Skeletal muscle satellite cell (primary cell): ENCODE measurements at regions not wholly inside any gene's neighbourhood (a gene's known extent, or its start where the extent isn't known, plus 50 kb on each side); places are given as distances from the start of the nearest gene placed in this dataset.
A peak's percentile ranks its signal among the peaks of the same experiment; 100 is the strongest.

Experiments
- H3K27me3 ChIP-seq: 2 replicates; pipeline ENCODE4 v1.7.0; 2013; ENCODE audit warnings: low read length; ENCODE audit not compliant: control insufficient read depth, insufficient read depth
- H3K36me3 ChIP-seq: 2 replicates; pipeline ENCODE4 v1.7.0; 2013; ENCODE audit warnings: mild to moderate bottlenecking, control low read depth, low read length; ENCODE audit not compliant: insufficient read depth
- H3K4me1 ChIP-seq: 2 replicates; pipeline ENCODE4 v1.7.0; 2013; ENCODE audit warnings: low read length; ENCODE audit not compliant: control insufficient read depth, insufficient read depth
- H3K4me2 ChIP-seq: 2 replicates; pipeline ENCODE4 v1.7.0; 2013; ENCODE audit warnings: mild to moderate bottlenecking, low read length
- H3K4me3 ChIP-seq: 2 replicates; pipeline ENCODE4 v1.7.0; 2013; ENCODE audit warnings: low read length
- H3K9ac ChIP-seq: 2 replicates; pipeline ENCODE4 v1.7.0; 2013; ENCODE audit warnings: mild to moderate bottlenecking, low read depth, low read length, moderate library complexity
- H3K9me3 ChIP-seq: replicated peaks from 2 replicates; pipeline ENCODE4 v1.7.0; 2013; ENCODE audit warnings: mild to moderate bottlenecking, control low read depth, low read length

DNA sequence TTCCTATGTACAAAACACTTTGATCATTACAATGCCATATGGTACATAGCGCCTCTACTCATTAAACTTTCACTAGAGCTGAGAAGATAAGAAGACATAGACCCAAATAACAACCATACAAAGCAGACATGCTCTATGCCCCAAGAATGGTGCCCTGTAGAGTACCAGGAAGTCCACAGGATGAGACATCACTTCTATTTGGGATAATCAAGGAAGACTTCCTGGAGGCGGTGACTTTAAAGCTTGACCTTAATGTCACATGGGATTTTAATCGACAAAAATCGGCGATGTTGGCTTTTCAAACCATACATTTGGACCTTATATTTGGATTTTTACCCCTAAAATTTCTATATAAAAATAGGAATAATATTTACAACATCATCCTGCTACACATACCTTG lies 224.3 kb upstream of the MAP3K1 start:
- no peaks in the 10 kb centered on the region for H3K36me3 ChIP-seq
- peaks cover 24% of the 10 kb centered on the region for H3K27me3 ChIP-seq
- no peak overlapping the region for H3K9ac ChIP-seq
- no peaks in the 10 kb centered on the region for H3K9me3 ChIP-seq
- H3K4me2 ChIP-seq, result no peak overlapping the region
- no peak overlapping the region for H3K4me3 ChIP-seq
- H3K4me1 ChIP-seq, result no peaks in the 10 kb centered on the region

DNA sequence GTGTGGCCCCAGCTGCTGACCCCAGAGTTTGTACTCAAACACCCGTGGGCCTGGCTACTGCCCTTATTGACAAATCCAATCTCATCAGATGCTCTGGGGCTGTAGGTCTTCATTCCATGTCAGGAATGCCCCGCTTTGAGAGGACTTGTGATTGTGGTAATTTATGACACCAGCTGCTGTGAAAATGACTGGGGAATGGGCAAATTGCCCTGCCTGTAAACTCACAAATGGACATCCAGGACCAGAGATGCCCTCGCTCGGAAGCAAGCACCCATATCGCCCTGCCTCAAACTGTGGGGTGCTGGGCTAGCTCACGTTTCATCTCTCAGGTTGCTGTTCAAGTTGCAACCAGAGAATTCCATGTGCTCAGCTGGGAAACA lies 225.9 kb upstream of the MAP3K1 start:
- no peaks in the 10 kb centered on the region for H3K4me1 ChIP-seq

GRCh38 chr5:56588636-56589480 lies 226.5 kb upstream of the MAP3K1 start:
- Histone ChIP-seq H3K4me3 (no peak overlapping the region), H3K27me3 (peaks cover 33% of the 10 kb centered on the region), H3K9me3 (no peaks in the 10 kb centered on the region), H3K4me2 (no peak overlapping the region), H3K36me3 (no peaks in the 10 kb centered on the region), H3K9ac (no peak overlapping the region), H3K4me1 (no peaks in the 10 kb centered on the region)

More for the DNA sequence above, 225.9 kb upstream of the MAP3K1 start:
- H3K4me2 ChIP-seq, result no peak overlapping the region
- H3K9me3 ChIP-seq, result no peaks in the 10 kb centered on the region
- no peak overlapping the region for H3K4me3 ChIP-seq
- no peaks in the 10 kb centered on the region for H3K36me3 ChIP-seq
- peaks cover 33% of the 10 kb centered on the region for H3K27me3 ChIP-seq
- no peak overlapping the region for H3K9ac ChIP-seq

DNA sequence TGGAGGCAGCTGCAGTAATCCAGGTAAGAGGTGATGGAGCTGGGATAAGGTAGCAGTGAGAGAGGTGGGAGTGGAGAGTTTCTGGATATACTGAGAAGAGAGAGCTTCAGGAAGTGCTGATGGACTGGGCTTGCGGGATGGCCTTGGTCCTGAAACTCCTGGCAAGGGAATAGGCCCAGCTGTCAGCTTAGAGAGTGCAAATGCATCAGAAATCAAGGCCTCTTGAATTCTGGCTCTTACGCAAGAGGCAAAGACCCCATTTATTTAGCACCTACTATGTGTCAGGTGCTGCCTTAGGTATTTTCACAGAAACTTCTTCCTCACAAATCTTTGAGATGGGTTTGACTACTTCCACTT lies 227.2 kb upstream of the MAP3K1 start:
- no peak overlapping the region for H3K4me2 ChIP-seq
- H3K36me3 ChIP-seq, result no peaks in the 10 kb centered on the region
- H3K9ac ChIP-seq, result no peak overlapping the region
- peaks cover 33% of the 10 kb centered on the region for H3K27me3 ChIP-seq
- H3K4me3 ChIP-seq, result no peak overlapping the region
- no peaks in the 10 kb centered on the region for H3K9me3 ChIP-seq
- no peaks in the 10 kb centered on the region for H3K4me1 ChIP-seq

GRCh38 chr5:56587381-56588130 lies 227.8 kb upstream of the MAP3K1 start:
- H3K4me2 ChIP-seq, result no peak overlapping the region
- no peaks in the 10 kb centered on the region for H3K9me3 ChIP-seq
- no peak overlapping the region for H3K9ac ChIP-seq
- peaks cover 33% of the 10 kb centered on the region for H3K27me3 ChIP-seq
- no peak overlapping the region for H3K4me3 ChIP-seq
- H3K4me1 ChIP-seq, result no peaks in the 10 kb centered on the region
- H3K36me3 ChIP-seq, result no peaks in the 10 kb centered on the region

GRCh38 chr5:56585999-56586691 lies 229.2 kb upstream of the MAP3K1 start:
- peak overlapping the region; percentile 44 for H3K4me2 ChIP-seq
- H3K27me3 ChIP-seq, result peaks cover 37% of the 10 kb centered on the region
- H3K9me3 ChIP-seq, result no peaks in the 10 kb centered on the region
- H3K4me1 ChIP-seq, result no peaks in the 10 kb centered on the region
- peak overlapping the region; percentile 19 for H3K4me3 ChIP-seq
- H3K36me3 ChIP-seq, result no peaks in the 10 kb centered on the region
- H3K9ac ChIP-seq, result no peak overlapping the region

DNA sequence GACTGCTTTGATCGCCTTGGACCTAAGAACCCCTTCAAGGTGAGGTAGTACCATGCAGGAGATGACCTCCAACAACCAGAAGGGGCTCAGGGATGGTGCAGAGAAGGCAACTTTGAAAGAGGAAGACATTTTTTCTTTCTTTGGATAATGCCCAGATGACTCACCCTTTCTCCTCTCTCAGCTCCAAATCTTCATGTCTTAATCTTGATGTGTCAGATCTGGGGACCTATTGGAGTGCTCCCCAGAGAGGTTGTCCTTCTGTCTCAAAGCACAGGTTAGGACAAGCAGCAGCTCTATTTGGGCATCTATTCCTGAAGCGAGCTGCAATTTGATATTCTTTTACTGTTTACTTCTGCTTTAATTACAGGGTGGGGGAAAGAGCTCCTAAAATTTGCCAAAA lies 229.9 kb upstream of the MAP3K1 start:
- peaks cover 44% of the 10 kb centered on the region for H3K27me3 ChIP-seq
- no peaks in the 10 kb centered on the region for H3K36me3 ChIP-seq
- no peak overlapping the region for H3K4me2 ChIP-seq
- no peak overlapping the region for H3K4me3 ChIP-seq
- no peaks in the 10 kb centered on the region for H3K9me3 ChIP-seq
- no peaks in the 10 kb centered on the region for H3K4me1 ChIP-seq
- no peak overlapping the region for H3K9ac ChIP-seq

DNA sequence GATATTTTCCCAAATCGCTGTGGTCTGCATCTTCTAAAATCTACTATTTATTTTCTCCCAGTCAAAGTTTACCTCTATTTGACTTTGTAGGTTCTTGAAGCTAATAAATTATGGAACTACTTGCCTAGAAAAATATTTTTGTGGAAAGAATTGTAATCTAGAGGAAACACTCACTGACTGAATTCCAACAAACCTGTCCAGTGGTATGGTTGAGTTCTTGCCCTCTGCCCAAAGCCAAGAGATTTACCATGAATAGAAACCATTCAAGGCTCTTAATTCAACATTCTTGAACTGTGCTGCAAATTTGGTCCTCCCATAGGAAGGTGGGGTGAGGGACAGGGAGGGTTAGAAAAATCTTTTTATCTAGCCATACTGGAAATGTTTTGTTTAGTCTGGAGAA lies 233.9 kb upstream of the MAP3K1 start:
- peaks cover 32% of the 10 kb centered on the region for H3K27me3 ChIP-seq
- no peak overlapping the region for H3K4me3 ChIP-seq
- no peaks in the 10 kb centered on the region for H3K9me3 ChIP-seq
- no peaks in the 10 kb centered on the region for H3K36me3 ChIP-seq
- no peak overlapping the region for H3K9ac ChIP-seq
- no peak overlapping the region for H3K4me2 ChIP-seq
- no peaks in the 10 kb centered on the region for H3K4me1 ChIP-seq

GRCh38 chr5:56580864-56581263 lies 234.5 kb upstream of the MAP3K1 start:
- H3K9me3 ChIP-seq, result no peaks in the 10 kb centered on the region
- no peaks in the 10 kb centered on the region for H3K4me1 ChIP-seq
- no peak overlapping the region for H3K9ac ChIP-seq
- H3K4me3 ChIP-seq, result no peak overlapping the region
- no peak overlapping the region for H3K4me2 ChIP-seq
- H3K36me3 ChIP-seq, result no peaks in the 10 kb centered on the region
- peaks cover 26% of the 10 kb centered on the region for H3K27me3 ChIP-seq

- Histone ChIP-seq H3K4me3 (no peak overlapping the region), H3K36me3 (no peaks in the 10 kb centered on the region), H3K4me2 (no peak overlapping the region), H3K27me3 (peaks cover 12% of the 10 kb centered on the region), H3K9me3 (no peaks in the 10 kb centered on the region), H3K9ac (no peak overlapping the region), H3K4me1 (no peaks in the 10 kb centered on the region)
Measured at GRCh38 chr5:56575821-56576220, 239.5 kb upstream of the MAP3K1 start.

- H3K4me2 ChIP-seq, result no peak overlapping the region
- peaks cover 2% of the 10 kb centered on the region for H3K4me1 ChIP-seq
- no peaks in the 10 kb centered on the region for H3K9me3 ChIP-seq
- no peak overlapping the region for H3K4me3 ChIP-seq
- H3K9ac ChIP-seq, result no peak overlapping the region
- no peaks in the 10 kb centered on the region for H3K36me3 ChIP-seq
- H3K27me3 ChIP-seq, result peaks cover 2% of the 10 kb centered on the region
Measured at GRCh38 chr5:56574778-56575177, 240.6 kb upstream of the MAP3K1 start.
